SK-N-DZ (cell line): ENCODE measurements at regions not wholly inside any gene's neighbourhood (a gene's known extent, or its start where the extent isn't known, plus 50 kb on each side); places are given as distances from the start of the nearest gene placed in this dataset.
"Not testable (repeated sequence)": the region's sequence is repeated elsewhere in the genome, so short reads cannot be mapped to it uniquely, and the experiment has no call there.

Source experiments
- DNase-seq: peaks from one replicate; pipeline ENCODE4 v3.0.0-alpha.2; 2015; ENCODE audit warnings: low spot score

DNA sequence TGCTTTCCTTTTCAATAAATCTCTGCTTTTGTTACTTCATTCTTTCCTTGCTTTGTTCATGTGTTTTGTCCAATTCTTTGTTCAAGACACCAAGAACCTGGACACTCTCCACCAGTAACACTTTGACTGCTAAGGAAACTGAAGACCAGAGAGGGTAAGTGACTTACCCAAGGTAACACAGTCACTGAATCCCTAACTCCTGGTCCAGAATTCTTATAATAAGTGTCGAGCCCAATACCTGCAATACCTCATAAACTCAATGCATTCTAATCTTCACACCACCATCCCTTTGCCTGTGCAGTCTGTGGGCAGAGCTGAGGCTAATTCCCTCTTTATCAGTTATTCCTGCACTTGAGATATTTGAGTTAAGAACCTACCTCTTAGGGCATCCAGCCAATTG lies 237.8 kb downstream of the UACA start:
- DNase-seq, result no peak

DNA sequence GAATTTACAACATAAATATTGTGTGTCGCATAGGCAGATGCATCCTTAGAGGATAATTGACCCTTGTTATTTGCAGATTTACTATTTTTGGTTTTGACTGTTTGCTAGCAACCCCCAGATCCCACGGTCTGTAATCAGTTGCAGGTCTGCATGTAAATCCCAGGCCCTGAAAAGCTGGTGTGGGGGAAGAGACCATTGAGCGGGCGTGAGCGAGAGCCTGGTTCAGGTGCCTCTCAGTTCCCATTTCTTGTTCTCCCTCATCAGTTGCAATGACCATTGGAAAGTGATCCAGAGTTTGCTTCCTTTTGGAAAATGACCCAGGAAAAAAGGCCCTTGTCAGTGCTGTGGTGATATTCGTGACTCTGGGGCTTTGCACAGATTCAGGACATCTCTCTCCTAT lies 238.9 kb downstream of the UACA start:
- DNase-seq, result no peak

DNA sequence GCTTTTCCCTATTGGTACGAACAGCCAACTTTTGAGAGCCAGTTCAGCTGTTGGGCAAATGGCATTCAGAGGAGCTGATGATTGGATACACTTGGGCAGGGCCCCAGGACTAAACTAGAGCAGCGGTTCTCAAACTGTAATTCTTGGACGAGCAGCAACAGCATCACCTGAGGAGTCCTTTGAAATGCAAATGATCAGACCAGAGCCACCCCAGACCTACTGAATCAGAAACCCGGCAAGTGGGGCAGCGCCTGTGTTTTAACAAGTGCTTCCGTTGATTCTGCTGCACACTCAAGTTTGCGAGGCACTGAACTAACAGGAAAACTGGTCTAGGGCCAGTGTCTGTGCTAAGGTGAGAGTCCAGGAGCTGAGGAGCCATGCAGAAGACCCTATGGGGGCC lies 239.7 kb downstream of the UACA start:
- no peak for DNase-seq

DNA sequence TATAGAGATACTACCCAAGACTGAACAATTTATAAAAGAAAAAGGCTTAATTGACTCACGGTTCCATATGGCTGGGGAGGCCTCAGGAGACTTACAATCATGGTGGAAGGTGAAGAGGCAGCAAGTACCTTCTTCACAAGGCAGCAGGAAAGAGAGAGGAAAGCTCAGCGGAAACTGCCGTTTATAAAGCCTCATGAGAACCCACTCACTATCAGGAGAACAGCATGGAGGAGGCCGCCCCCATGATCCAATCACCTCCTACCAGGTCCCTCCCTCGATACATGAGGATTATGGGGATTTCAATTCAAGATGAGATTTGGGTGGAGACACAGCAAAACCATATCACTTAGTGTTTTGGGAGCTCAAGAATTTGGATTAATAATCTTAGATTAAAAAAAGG lies 240.2 kb downstream of the UACA start:
- DNase-seq, result no peak

DNA sequence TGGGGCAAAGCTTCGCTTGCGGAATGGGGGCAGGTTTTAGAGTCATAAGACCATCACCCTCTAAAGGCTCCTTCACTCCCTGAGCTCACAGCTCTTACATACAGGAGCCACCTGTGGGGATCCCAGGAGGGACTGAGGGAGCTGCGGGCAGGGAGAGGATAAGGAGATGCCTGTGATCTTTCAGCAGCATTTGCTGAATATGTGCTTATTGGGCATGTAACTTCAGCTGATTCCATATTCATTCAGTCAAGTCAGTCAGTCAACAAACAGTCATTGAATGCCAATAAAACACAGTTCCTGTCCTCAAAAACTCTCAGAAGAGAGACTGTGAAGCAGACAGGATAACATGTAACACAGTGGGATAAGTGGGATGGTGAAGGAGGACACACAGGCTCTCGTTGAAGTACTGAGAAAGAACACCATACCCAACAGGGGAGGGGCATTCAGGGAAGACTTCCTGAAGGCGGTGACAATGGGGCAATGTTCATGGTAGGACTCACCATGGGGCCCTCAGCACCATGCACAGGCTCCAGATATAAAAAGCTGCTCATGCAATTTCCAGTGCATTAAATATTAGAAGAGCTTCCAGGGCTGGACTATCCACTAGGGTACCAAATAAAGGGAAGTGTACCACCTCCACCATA lies 240.9 kb downstream of the UACA start:
- no peak for DNase-seq

DNA sequence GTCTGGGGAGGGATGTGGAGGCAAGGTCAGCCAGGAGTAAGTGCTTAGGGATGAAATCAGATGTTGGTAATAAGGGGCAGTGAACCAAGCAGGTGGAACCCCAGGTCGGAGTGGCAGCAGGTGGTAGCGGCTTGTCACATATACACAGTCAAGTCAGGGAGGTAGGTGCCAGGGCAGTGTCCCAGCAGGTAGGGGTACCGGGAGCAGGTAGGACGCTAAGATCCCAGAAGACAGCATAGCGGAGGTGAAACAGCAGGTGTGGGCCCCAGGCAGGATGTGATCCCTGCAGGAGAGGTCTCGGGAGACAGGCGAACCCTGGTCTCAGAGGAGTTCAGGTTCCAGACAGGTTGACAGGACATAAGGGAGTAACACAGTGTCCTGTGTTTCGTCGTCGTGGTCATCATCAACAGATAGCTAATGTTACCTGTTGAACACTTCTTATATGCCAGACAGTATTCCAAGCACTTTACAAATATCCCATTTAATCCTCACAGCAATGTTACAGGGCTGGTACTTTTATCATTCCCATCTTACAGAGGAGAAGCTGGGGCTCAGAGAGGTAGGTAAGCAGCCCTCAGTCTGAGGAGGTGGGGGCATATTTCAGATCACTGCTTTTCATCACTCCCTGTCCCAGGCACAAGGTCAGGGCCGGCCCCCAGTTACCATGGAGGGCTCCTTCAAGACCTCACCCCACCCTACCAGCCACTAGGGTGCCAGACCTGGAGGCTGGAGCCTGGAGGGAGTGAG lies 241.6 kb downstream of the UACA start:
- DNase-seq, result no peak

DNA sequence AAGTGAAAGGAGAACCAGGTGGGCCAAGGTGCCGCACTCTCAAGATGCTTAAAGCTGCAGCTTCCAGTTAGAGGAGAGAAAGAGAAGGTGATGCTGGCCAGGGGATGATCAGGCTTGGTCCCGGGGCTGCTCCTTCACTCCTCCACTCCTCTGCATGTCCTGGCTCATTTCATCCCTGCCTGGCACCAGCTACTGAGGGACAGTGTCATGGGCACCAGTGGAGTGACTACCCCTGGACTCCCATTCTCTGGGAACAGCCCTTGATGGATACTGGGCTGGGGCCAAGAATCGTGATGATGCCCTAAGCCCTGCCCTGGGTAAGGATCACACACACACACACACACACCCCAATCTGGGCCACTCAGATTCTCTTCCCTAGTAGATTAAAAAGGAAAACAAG lies 243.7 kb downstream of the UACA start:
- no peak for DNase-seq

DNA sequence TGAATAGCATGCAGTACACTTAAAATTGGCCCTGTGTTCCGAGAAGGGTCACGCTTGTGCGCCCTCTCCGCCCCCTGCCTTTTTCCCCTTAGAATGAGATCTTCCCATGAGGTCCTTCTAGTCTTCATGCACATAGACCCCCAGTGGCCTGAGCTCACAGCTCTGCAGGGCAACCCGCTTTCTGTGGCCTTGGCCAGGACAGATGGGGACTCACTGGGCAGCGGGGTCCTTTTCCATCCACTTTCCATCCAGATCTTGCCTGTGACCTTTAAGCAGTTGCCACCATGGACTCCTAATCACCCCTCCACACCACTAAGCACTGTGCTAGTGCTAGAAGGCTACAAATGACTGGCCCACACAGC lies 244.4 kb downstream of the UACA start:
- DNase-seq, result no peak

DNA sequence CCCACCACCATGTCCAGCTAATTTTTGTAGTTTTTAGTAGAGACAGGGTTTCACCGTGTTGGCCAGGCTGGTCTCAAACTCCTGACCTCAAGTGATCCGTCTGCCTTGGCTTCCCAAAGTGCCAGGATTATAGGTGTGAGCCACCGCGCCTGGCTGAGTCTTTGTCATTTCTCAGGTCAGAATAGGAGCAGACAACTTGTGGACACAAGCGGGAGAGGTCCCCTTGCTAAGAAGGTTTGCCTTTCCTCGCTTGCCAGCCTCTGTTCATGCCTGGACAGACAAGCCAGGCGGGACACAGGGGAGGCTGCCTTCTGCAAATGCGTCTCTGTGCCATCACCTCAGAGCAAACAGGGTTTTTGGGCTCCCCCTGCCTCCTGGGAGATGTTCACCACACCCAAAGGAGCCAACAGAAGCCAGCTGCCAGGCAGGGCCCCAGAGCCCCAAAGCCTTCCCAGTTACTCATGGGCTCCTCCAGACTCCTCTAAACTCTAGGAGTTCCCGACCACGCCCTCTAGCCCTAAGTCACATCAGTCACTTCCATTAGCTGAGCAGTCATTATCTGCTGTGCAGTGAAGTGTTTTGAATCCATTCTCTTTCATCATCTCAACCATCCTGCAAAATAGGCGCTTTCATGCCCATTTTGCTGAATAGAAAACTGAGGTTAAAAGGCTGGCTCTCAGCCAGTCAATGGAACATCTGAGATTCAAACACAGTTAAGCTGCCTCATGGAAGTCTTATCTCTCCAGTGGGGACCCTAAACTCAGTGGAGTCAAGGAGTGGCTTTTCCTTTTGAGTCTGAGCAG lies 245.0 kb downstream of the UACA start:
- DNase-seq, result no peak

DNA sequence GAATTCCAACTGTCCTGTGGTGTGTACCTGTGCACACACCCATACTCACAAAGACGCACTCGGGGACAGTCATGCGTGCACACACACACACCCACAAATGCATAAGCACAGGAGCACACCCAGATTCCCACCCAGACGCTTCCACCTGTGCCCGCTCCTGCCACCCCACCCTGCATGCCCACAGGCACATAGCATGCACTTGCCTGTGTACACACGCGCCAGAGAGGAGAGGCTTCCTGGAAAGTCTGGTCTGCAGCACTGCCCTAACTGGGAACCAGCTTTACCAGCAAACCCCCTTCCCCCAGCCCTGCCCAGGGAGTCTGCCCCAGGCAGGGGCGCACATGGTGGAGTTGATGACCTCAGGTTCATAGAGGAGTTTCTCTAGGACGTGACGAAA lies 246.2 kb downstream of the UACA start:
- no peak for DNase-seq

DNA sequence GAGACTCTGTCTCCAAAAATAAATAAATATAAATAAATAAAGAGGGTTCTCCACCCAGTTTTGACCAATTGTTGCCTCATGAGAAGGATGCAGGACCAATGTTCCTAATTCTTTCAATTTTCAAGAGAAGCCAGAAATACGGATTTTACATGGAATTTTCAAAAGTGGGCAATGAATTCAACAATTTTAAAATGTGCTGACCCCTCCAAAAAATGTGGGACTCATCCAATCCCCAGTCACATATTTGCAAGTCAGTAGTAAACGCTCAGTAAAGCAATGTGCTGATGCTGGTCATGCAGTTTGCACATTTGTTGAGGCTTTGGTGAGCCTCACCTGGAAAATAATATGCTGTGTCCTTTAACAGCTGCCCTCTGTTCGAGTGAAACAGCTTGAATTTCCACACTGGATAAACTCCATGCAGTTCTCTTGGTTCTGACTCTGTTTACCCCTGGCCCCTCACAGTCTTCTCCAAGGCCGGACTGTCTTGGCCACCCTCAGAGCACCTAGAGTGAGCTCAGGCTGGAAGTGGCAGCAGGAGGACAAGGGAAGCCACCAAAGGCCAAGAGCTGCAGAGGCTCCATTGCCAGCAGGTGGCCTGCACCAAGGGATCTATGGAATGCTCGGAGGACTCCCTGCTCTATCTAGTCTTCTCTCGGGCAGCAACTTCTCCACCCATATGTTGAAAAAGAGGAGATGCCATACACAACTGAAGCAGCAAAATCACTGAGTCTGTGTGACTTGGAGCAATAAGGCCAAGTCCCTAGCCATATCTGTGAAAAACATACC lies 246.8 kb downstream of the UACA start:
- no peak for DNase-seq

DNA sequence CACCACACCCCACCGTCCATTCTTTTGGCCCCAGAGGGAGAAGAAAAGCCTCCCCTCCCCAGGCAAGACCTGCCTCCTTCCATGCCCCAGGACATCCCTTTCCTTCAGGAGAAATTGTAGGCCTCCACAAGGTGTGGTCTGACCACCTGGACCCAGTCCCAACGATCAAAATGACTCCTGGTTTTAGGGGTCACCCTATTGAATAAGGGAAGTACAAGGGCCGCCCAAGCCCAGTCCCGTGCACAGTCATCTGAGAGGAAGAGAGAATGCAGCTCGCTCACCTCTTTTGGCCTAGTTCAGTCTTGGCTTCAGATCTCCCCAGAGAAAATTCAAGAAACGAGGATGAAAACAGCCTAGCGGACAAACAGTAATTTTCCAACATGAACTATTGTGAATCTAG lies 249.1 kb downstream of the UACA start:
- DNase-seq, result no peak

DNA sequence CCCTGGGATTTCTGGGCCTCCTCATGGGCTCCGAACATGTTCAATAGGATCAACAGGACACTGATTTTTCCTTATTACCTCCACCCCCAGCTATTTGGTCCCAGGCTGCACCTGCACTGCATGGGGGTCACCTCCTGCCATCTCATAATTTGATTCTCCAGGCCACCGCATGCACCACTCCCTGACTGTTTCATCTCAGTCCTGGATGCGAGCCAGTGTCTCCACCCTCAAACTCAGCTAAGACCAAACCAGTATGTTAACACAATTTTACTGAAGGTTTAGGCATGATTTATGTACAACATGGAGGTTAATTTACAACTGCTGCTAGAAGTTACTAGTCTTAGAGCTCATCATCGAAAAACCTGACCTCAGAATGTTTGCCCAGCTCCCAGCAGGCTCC lies 249.5 kb downstream of the UACA start:
- no peak for DNase-seq

DNA sequence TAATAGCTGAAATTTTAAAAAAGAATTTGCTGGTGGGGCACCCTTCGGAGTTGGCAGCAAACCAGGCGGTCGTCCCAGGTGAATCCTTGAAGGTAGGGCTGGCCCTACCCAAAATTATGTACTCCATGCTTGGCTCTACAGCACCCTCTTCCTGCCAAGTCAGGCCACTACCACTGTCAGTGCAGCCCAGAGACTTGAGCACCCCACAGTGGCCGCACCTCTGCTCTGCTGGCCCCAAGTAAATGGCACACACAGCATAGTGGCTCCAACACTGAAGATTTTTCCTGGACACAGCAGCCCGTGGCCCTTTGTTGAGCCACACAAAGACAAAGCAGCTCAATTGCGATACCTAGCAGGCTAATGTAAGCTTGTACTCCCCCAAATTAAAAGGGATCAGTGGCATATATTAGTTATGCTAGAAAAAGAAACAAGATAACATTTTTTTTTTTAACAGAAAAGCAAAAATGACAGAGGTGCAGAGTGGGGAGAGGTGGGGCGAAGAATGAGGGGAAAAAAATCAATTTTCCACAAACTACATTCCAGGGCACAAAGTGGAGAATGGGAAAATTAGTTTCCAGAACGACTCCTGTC lies 250.5 kb downstream of the UACA start:
- DNase-seq, result peak; percentile 68

DNA sequence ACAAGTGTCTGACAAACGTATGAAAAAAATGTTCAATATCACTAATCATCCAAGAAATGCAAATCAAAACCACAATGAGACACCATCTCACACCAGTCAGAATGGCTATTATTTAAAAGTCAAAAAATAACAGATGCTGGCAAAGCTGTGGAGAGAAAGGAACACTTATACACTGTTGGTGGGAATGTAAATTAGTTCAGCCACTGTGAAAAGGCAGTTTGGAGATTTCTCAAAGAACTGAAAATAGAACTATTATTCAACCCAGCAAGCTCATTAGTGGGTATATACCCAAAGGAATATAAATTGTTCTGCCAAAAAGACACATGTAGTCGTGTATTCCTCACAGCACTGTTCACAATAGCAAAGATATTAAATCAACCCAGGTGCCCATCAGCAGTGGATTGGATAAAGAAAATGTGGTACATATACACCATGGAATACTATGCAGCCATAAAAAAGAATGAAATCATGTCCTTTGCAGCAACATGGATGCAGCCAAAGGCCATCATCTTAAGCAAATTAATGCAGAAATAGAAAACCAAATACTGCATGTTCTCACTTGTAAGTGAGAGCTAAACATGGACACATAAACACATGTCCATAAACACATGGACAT lies 251.3 kb downstream of the UACA start:
- DNase-seq, result not testable (repeated sequence)

DNA sequence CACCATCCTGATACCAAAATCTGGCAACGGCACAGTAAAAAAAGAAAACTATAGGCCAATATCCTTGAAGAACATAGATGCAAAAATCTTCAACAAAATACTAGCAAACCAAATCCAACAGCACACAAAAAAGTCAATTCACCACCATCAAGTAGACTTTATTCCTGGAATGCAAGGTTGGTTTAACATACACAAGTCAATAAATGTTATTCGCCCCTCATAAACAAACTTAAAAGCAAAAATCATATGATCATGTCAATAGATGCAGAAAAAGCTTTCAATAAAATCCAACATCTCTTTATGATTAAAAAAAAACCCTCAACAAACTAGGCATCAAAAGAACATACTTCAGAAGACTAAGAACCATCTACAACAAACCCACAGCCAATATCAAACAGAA lies 252.9 kb downstream of the UACA start:
- no peak for DNase-seq

DNA sequence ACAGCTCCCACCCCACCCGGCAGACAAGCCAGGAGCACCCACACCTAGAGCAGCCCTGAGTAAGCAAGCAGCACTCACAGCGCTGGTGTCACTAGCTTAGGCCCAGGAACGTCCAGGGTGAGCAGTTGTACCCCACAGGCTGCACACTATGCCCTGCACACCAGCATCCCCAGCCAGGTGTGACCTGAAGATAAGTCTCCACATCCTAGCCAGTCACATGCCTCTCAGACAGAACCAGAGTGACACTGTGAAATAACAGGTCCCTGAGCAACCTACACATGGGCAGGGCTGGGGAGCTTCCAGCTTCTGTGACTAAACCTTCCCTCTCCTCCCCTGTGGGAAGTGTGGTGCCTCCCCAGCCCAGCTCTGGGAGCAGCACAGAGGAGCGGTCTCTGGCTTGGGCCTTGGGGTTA lies 253.6 kb downstream of the UACA start:
- no peak for DNase-seq

DNA sequence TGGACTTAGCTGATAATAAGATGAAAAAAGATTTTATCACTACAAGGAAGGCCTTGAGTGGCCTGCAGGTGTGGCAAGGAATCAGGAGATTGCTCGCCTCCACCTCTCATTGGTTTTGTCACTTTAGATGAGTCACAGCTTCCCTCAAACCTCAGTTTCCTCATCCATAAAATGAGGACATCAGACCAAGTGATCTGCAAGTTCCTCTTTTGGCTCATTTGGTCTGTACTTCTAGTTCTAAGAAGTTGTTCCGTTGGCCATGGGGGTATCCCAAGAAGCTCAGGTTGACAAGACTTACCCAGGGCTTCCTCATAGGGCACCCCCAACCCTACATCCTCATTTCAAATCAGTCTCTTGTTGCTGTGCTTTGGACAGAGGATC lies 254.1 kb downstream of the UACA start:
- no peak for DNase-seq

DNA sequence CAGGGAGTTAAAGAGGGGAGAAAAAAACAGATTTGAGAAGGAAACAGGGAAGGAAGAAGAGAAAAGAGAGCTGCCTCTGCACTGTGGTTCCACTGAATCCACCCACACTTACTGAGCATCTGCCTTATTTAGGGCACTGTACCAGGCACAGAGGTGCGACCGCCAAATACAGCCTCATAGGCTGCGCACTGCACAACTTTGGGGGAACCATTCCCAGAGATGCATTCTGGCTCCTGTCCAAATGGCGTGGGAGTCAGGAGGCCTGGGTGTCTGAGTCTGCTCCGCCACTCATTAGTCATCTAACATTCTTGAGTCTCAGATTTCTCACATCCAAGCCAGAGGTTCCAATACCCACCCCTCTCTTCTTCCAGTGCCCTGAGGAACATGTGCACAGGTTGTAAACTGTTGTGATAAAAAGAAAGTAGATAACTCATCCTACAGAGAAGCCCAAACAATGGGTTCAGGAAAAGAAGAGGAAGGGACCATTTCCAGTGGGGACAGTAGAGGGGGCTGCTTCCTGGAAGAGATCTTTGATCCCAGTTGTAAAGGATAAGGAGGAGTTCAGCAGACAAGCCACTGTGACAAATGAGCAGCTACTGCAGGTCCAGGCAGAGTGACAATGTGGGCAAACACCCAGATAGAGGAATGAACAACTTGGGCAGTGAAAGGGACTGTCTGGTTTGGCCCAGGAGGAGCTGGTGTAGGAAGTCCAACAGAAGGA lies 254.6 kb downstream of the UACA start:
- DNase-seq, result no peak

DNA sequence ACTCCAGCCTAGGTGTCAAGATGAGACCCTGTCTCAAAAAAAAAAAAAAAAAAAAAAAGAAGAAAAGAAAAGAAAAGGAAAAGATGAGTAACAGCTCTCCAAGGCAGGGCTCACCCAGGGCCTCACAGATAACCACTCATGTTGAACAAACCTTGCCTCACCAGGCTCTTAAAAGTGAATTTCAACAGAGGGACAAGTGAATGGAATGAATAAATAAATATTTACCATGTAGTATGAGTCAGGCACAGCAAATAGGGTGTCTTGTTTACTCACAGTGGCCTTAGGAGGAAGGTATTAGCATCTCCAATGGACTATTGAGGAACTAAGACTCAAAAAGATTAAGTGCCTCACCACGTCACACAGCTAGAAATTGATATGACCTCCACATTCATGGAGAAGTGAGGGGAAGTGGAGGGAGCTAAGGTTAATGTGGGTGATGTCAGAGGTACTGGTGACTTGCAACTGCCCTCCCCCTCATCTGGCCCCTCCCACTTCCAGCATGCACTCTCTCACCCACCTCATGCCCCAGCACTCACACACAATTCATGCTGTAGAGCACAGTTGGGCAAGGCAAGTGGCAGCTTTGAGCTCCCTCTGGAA lies 255.5 kb downstream of the UACA start:
- no peak for DNase-seq
